ENCODE measurements at regions not wholly inside any gene's neighbourhood (a gene's known extent, or its start where the extent isn't known, plus 50 kb on each side); places are given as distances from the start of the nearest gene placed in this dataset.

DNA sequence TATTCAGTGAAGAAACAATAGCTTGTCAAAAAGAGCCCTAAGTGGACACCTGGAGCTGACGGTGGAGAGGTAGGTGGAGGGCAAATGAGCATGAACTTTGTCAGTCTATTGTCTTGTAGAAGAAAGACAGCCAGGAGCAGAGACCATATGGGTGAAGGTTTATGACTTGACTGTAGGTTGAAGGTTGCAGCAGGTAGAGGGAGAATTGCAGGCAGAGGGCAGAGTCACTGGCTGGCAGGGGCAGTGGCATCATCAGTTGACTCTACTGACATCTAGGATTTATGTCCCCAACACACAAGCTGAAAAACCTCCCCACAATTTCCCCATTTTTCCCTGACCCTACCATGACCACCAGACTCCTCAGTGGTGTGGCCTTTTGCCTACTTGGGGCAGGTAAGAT is 243.6 kb upstream of the PRSS58 start:
- H3K79me1 ChIP-seq (ENCODE audit: low read depth in 1 of 2, low read length in 2 of 2) = no peaks in the 10 kb centered on the region
- no peak overlapping the region for H2AFZ ChIP-seq (replicated peaks; ENCODE audit: low read length, poor library complexity)
- in situ Hi-C loops (cut with MboI; ENCODE audit: low sequenced_read_pairs) (no loop called here), dilution Hi-C loops (cut with HindIII; ENCODE audit: low sequenced_read_pairs, unreplicated experiment) (loop anchor here (25.0 kb wide), 1 partner anchor 286 kb away; no protein-coding TSS in a partner anchor), intact Hi-C loops (cut with micrococcal nuclease) (no loop called here)
- H3K27me3 ChIP-seq (ENCODE audit: control insufficient read depth, insufficient read depth, low read length) = peaks cover 18% of the 10 kb centered on the region
- no peak overlapping the region for H2BK20ac ChIP-seq (ENCODE audit: low read depth, low read length)
- WGBS, 2 experiments (ENCODE audit: extremely low coverage in 2 of 2, insufficient read length in 1 of 2) = 20% methylated on average over 1 of the region's 1 CpG; no CpG with 5 or more reads in 1 of the 2 experiments
- peaks cover 3% of the 10 kb centered on the region; the same call in 1 of the 2 replicates for H3K9me1 ChIP-seq (ENCODE audit: insufficient read depth, low read length)
- H4K91ac ChIP-seq (ENCODE audit: insufficient read depth, low read depth, low read length) = no peak overlapping the region
- H3K36me3 ChIP-seq (ENCODE audit: control insufficient read depth, insufficient read depth, low read length) = no peaks in the 10 kb centered on the region
- peaks cover 6% of the 10 kb centered on the region for H3K4me1 ChIP-seq (ENCODE audit: control insufficient read depth, insufficient read depth, low read length)
- H3K9ac ChIP-seq (ENCODE audit: low read depth, low read length) = no peak overlapping the region
- no peak overlapping the region for H2BK120ac ChIP-seq (ENCODE audit: low read depth, low read length)
- no peak overlapping the region for H3K4ac ChIP-seq (ENCODE audit: low read depth, low read length)
- no peak overlapping the region for H2BK5ac ChIP-seq (ENCODE audit: low read depth, low read length, poor library complexity, severe bottlenecking)
- CTCF ChIA-PET = interaction anchor here (0.9 to 3.0 kb wide), 5 partner anchors 14 to 42 kb away, joined by 3 to 10 read pairs (median 4); no protein-coding TSS in a partner anchor
- no peak for ATAC-seq (ENCODE audit: low read depth)
- no peak overlapping the region for H2AK9ac ChIP-seq (replicated peaks; ENCODE audit: low read depth, low read length, poor library complexity)
- no peak overlapping the region for H2BK15ac ChIP-seq (ENCODE audit: low read depth, low read length)
- H3K27ac ChIP-seq (ENCODE audit: insufficient read depth, low read length) = no peak overlapping the region
- no peak overlapping the region for H3K4me2 ChIP-seq (ENCODE audit: low read depth, low read length)
- BruUV-seq (replicated peaks) = no TSS peak
- H3K9me3 ChIP-seq (ENCODE audit: control insufficient read depth, insufficient read depth, low read length) = no peaks in the 10 kb centered on the region
- no peak overlapping the region for H4K8ac ChIP-seq (ENCODE audit: low read depth in 2 of 2, low read length in 2 of 2)
- no peak for DNase-seq
- POLR2A ChIA-PET (ENCODE audit: unreplicated experiment) = interaction anchor here (0.6 kb wide), 1 partner anchor 22 kb away, joined by 4 read pairs; no protein-coding TSS in a partner anchor
- H3K14ac ChIP-seq (replicated peaks; ENCODE audit: low read depth, low read length) = no peak overlapping the region
- H3K56ac ChIP-seq (ENCODE audit: extremely low read depth, insufficient read depth, low read length) = no peak overlapping the region
- no peak overlapping the region for H2AK5ac ChIP-seq (ENCODE audit: low read depth, low read length)
- H3K23ac ChIP-seq (ENCODE audit: low read depth, low read length) = no peak overlapping the region
- no peaks in the 10 kb centered on the region for H4K20me1 ChIP-seq (ENCODE audit: insufficient read depth, low read length)
- H3K18ac ChIP-seq (ENCODE audit: low read depth, low read length) = no peak overlapping the region
- no peak overlapping the region for H4K5ac ChIP-seq (ENCODE audit: low read depth, low read length)
- H3K4me3 ChIP-seq (ENCODE audit: insufficient read depth, low read depth, low read length) = no peak overlapping the region
- TF ChIP-seq RAD21 (IDR thresholded peaks at IDR 0.05; ENCODE audit: low read length) (no peak), RFX5 (IDR thresholded peaks at IDR 0.05; ENCODE audit: low read depth, low read length) (no peak)
